IPS-20b (cell line): ENCODE measurements at regions not wholly inside any gene's neighbourhood (a gene's known extent, or its start where the extent isn't known, plus 50 kb on each side); places are given as distances from the start of the nearest gene placed in this dataset.
"Not testable (repeated sequence)": the region's sequence is repeated elsewhere in the genome, so short reads cannot be mapped to it uniquely, and the experiment has no call there.

Source experiments
- H3K27ac ChIP-seq: one replicate; pipeline ENCODE4 v1.5.1; 2013; ENCODE audit warnings: low read length
- H3K27me3 ChIP-seq: 2 replicates; pipeline ENCODE4 v1.6.1; 2013; ENCODE audit warnings: mild to moderate bottlenecking, low read length, inconsistent platforms; ENCODE audit not compliant: insufficient read depth
- H3K36me3 ChIP-seq: 2 replicates; pipeline ENCODE4 v1.6.1; 2013; ENCODE audit warnings: low read depth, mild to moderate bottlenecking, inconsistent platforms, low read length, moderate library complexity; ENCODE audit not compliant: insufficient read depth
- H3K4me1 ChIP-seq: 2 replicates; pipeline ENCODE4 v1.6.1; 2013; ENCODE audit warnings: mild to moderate bottlenecking, control low read depth, inconsistent platforms, low read length, moderate library complexity; ENCODE audit not compliant: insufficient read depth
- H3K4me3 ChIP-seq: 2 replicates; pipeline ENCODE4 v1.5.1; 2013; ENCODE audit warnings: mild to moderate bottlenecking, low read length, inconsistent platforms
- H3K9ac ChIP-seq: 2 replicates; pipeline ENCODE4 v1.6.1; 2013; ENCODE audit warnings: low read depth, mild to moderate bottlenecking, inconsistent platforms, low read length, moderate library complexity
- H3K9me3 ChIP-seq: 2 replicates; pipeline ENCODE4 v1.6.1; 2013; ENCODE audit warnings: mild to moderate bottlenecking, low read depth, low read length, inconsistent platforms; ENCODE audit not compliant: insufficient read depth

DNA sequence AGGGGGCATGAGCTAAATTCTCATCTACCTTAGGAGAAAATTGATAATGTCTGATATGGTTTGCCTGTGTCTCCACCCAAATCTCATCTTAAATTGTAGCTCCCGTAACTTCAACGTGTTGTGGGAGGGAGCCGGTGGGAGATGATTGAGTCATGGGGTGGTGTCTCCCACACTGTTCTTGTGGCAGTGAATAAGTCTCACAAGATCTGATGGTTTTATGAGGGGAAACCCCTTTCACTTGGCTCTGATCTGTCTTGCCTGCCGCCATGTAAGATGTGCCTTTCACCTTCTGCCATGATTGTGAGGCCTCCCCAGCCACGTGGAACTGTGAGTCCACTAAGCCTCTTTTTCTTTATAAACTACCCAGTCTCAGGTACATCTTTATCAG is 142.1 kb upstream of the ERG start:
- not testable (repeated sequence) for H3K36me3 ChIP-seq, H3K4me3 ChIP-seq, H3K9me3 ChIP-seq

GRCh38 chr21:38643404-38644023 is 145.2 kb upstream of the ERG start:
- Histone ChIP-seq H3K9me3 (no peaks in the 10 kb centered on the region), H3K9ac (no peak overlapping the region), H3K36me3 (no peaks in the 10 kb centered on the region), H3K4me1 (peaks cover 14% of the 10 kb centered on the region), H3K27me3 (0 out of 2 replicates have a peak, but pooled peaks cover 3% of the 10 kb centered on the region), H3K4me3 (no peak overlapping the region; the same call in 1 of the 2 replicates), H3K27ac (no peak overlapping the region)

More for the DNA sequence above, 142.1 kb upstream of the ERG start:
- not testable (repeated sequence) for H3K9ac ChIP-seq, H3K27ac ChIP-seq, H3K27me3 ChIP-seq
- peaks cover 16% of the 10 kb centered on the region for H3K4me1 ChIP-seq

DNA sequence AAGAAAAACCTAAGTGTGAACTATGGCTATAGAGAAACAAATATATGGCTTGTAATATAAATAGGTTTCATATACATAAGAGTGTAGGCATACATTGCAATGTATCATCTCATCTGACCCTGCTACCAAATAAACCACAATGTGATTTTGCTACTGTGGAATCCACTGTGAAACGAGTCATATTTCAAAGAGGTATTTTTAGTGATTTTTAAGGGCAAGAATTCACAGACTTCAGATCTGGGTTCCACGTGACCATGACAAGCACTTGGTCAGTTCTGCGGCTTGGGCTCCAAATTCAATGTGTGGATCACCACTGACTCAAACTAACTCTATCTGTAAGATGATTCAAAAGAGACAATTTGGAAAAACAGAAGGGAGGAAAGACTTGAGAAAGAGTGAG is 147.0 kb upstream of the ERG start:
- Histone ChIP-seq H3K36me3 (no peaks in the 10 kb centered on the region), H3K4me1 (peaks cover 14% of the 10 kb centered on the region), H3K27me3 (0 out of 2 replicates have a peak, but pooled peaks cover 3% of the 10 kb centered on the region), H3K9ac (no peak overlapping the region), H3K9me3 (no peaks in the 10 kb centered on the region), H3K4me3 (no peak overlapping the region), H3K27ac (no peak overlapping the region)

- H3K36me3 ChIP-seq = no peaks in the 10 kb centered on the region
- no peak overlapping the region for H3K27ac ChIP-seq
- no peak overlapping the region for H3K4me3 ChIP-seq
- H3K27me3 ChIP-seq = 0 out of 2 replicates have a peak, but pooled peaks cover 3% of the 10 kb centered on the region
- H3K9me3 ChIP-seq = no peaks in the 10 kb centered on the region
- H3K9ac ChIP-seq = no peak overlapping the region
- H3K4me1 ChIP-seq = peaks cover 14% of the 10 kb centered on the region
Observed at GRCh38 chr21:38646213-38646837, 148.0 kb upstream of the ERG start.

- H3K27me3 ChIP-seq = no peaks in the 10 kb centered on the region
- H3K4me1 ChIP-seq = no peaks in the 10 kb centered on the region; the same call in 1 of the 2 replicates
- H3K9me3 ChIP-seq = no peaks in the 10 kb centered on the region
- H3K9ac ChIP-seq = no peak overlapping the region
- no peak overlapping the region for H3K4me3 ChIP-seq
- no peaks in the 10 kb centered on the region for H3K36me3 ChIP-seq
- H3K27ac ChIP-seq = no peak overlapping the region
Observed at GRCh38 chr21:38649120-38649519, 150.8 kb upstream of the ERG start.

DNA sequence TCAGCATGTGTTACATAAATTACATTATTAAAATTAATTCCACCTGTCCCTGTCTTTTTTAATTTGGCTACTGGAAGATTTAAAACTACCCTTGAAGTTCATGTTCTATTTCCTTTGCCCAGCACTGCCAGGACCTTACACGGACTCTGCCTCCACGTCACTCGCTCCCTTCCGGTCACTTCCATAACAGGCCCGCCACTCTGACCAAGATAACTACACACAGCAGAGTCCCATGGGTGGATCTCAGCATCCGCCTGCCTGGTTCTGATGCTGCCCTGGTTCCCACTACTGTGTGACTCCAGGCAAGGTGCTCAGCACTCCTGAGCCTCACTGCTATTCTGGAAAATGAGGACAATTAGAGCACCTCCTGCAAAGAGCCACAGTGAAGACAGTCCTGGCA is 153.3 kb upstream of the ERG start:
- H3K27me3 ChIP-seq = peaks cover 14% of the 10 kb centered on the region; the same call in 1 of the 2 replicates
- no peaks in the 10 kb centered on the region for H3K36me3 ChIP-seq
- H3K4me3 ChIP-seq = no peak overlapping the region
- H3K27ac ChIP-seq = no peak overlapping the region
- no peaks in the 10 kb centered on the region for H3K9me3 ChIP-seq
- H3K4me1 ChIP-seq = no peaks in the 10 kb centered on the region
- H3K9ac ChIP-seq = no peak overlapping the region

DNA sequence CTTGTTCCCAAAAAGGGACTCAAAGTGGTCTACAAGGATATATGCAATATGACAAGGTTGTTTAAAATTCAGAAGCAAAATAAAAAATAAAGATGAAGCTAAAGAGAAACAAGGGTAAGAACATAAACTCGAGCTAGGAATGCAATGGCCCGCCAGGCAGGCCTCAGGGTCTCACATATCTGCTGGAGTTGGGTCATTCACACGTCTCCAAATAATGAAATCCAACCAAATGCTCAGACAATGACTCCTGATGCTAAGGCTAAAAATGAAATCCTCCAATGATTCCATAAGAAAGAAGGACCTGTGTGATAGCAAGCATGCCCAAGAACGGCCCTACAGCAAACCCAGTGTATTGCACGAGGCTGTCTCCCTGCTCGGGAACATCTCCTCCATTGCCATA is 153.3 kb upstream of the ETS2 start:
- no peak overlapping the region for H3K9ac ChIP-seq

GRCh38 chr21:38654580-38654979 is 151.1 kb upstream of the ETS2 start:
- Histone ChIP-seq H3K36me3 (no peaks in the 10 kb centered on the region), H3K4me1 (no peaks in the 10 kb centered on the region), H3K9me3 (no peaks in the 10 kb centered on the region), H3K4me3 (no peak overlapping the region), H3K27me3 (peaks cover 44% of the 10 kb centered on the region), H3K27ac (no peak overlapping the region), H3K9ac (no peak overlapping the region)

More for the DNA sequence above, 153.3 kb upstream of the ETS2 start:
- H3K36me3 ChIP-seq = no peaks in the 10 kb centered on the region
- H3K27ac ChIP-seq = no peak overlapping the region
- no peaks in the 10 kb centered on the region for H3K9me3 ChIP-seq
- H3K4me3 ChIP-seq = no peak overlapping the region
- H3K4me1 ChIP-seq = no peaks in the 10 kb centered on the region
- peaks cover 22% of the 10 kb centered on the region; the same call in 1 of the 2 replicates for H3K27me3 ChIP-seq

DNA sequence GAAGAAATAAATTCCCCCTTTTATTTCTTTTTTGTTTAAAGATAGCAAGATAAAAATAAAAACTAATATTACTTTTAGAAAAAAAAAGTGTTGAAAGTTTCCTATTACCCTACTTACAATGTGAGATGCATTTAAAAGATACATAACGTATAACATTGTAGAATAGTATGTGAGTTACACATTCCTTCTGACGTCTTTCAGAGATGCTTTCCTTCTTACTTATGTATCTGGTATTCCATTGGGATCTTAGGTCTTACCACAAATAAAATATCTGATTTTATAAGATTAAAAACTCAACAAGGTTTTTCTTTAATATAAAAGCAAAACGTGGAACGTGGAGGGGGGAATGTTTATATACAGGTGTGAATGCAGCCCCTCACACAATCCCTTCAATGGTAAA is 147.2 kb upstream of the ETS2 start:
- Histone ChIP-seq H3K4me1 (peaks cover 4% of the 10 kb centered on the region; the same call in 1 of the 2 replicates), H3K27me3 (peaks cover 84% of the 10 kb centered on the region), H3K4me3 (no peak overlapping the region)

DNA sequence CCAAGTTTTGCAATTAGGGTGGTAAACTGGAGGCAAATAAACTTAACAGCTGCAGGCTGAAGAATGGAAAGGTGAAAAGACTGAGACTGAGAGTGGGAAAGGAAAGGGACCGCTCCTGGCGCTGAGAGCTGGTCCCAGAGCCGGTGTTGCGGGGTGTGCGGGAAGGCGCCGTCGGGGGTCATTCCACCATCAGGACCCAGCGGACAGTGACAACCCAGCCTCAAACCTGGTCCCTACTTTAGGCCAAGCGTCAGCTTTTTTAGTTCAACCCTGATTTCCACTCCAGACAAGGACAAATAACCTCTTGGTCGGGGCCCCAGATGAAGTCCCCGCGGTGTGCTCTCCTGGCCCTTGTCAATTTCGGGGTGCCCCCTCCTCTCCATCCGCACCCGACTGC is 145.8 kb upstream of the ETS2 start:
- H3K9ac ChIP-seq = no peak overlapping the region
- H3K27ac ChIP-seq = no peak overlapping the region
- H3K36me3 ChIP-seq = no peaks in the 10 kb centered on the region
- no peaks in the 10 kb centered on the region for H3K9me3 ChIP-seq
- peaks cover 84% of the 10 kb centered on the region for H3K27me3 ChIP-seq
- H3K4me1 ChIP-seq = peaks cover 10% of the 10 kb centered on the region; the same call in 1 of the 2 replicates
- peak overlapping the region; percentile 70; the same call in 1 of the 2 replicates for H3K4me3 ChIP-seq

More for the DNA sequence above, 147.2 kb upstream of the ETS2 start:
- Histone ChIP-seq H3K27ac (no peak overlapping the region), H3K36me3 (no peaks in the 10 kb centered on the region), H3K9ac (no peak overlapping the region), H3K9me3 (no peaks in the 10 kb centered on the region)

GRCh38 chr21:38660333-38661196 is 145.2 kb upstream of the ETS2 start:
- Histone ChIP-seq H3K4me3 (peak overlapping the region; percentile 70), H3K36me3 (no peaks in the 10 kb centered on the region), H3K9ac (no peak overlapping the region; the same call in 1 of the 2 replicates), H3K9me3 (no peaks in the 10 kb centered on the region), H3K27me3 (peaks cover 79% of the 10 kb centered on the region), H3K27ac (no peak overlapping the region), H3K4me1 (peaks cover 10% of the 10 kb centered on the region; the same call in 1 of the 2 replicates)
